Nephron (organoid): ENCODE measurements at regions not wholly inside any gene's neighbourhood (a gene's known extent, or its start where the extent isn't known, plus 50 kb on each side); places are given as distances from the start of the nearest gene placed in this dataset.

Source experiments
- H3K27ac Mint-ChIP-seq, 3 experiments: 2 replicates each; pipeline ENCODE4 v1.8.0; 2020; ENCODE audit warnings: mixed read lengths in 3 of 3, mild to moderate bottlenecking in 2 of 3, moderate library complexity in 1 of 3
- H3K27me3 Mint-ChIP-seq: 2 replicates; pipeline ENCODE4 v1.8.0; 2021; ENCODE audit warnings: low read depth, mild to moderate bottlenecking, moderate library complexity, mixed read lengths
- H3K36me3 Mint-ChIP-seq: 2 replicates; pipeline ENCODE4 v1.8.0; 2020; ENCODE audit warnings: low read depth, mixed read lengths
- H3K4me1 Mint-ChIP-seq: 2 replicates; pipeline ENCODE4 v1.8.0; 2020; ENCODE audit warnings: mixed read lengths
- H3K4me3 Mint-ChIP-seq, 3 experiments: 2 replicates each; pipeline ENCODE4 v1.8.0; 2020; ENCODE audit warnings: mild to moderate bottlenecking in 3 of 3, mixed read lengths in 3 of 3, moderate library complexity in 2 of 3
- H3K9me3 Mint-ChIP-seq: 2 replicates; pipeline ENCODE4 v1.8.0; 2020; ENCODE audit warnings: mixed read lengths
- CTCF ChIP-seq, 3 experiments: fragments of 200-600 bp; sonication (generic); IDR thresholded peaks; one replicate each; pipeline ENCODE4 v1.5.0; 2021; ENCODE audit warnings: antibody characterized with exemption in 3 of 3; ENCODE audit not compliant: unreplicated experiment in 3 of 3

GRCh38 chr7:392822-393221 lies 102.9 kb downstream of the FOXL3 start:
- Mint-ChIP-seq H3K27ac (no peak overlapping the region), H3K4me3 (no peak overlapping the region), H3K4me1 (no peaks in the 10 kb centered on the region), H3K9me3 (peaks cover 47% of the 10 kb centered on the region), H3K27me3 (peaks cover 6% of the 10 kb centered on the region), H3K36me3 (peaks cover 16% of the 10 kb centered on the region)
- TF ChIP-seq CTCF (IDR thresholded peaks at IDR 0.05; ENCODE audit: unreplicated experiment in 3 of 3), result no peak

- Mint-ChIP-seq H3K27ac (no peak overlapping the region), H3K36me3 (peaks cover 31% of the 10 kb centered on the region), H3K27me3 (peaks cover 12% of the 10 kb centered on the region), H3K9me3 (peaks cover 70% of the 10 kb centered on the region), H3K4me3 (no peak overlapping the region), H3K4me1 (no peaks in the 10 kb centered on the region)
- TF ChIP-seq CTCF (IDR thresholded peaks at IDR 0.05; ENCODE audit: unreplicated experiment in 3 of 3), result no peak
Measured at GRCh38 chr7:395643-396042, 105.7 kb downstream of the FOXL3 start.

- peaks cover under 1% of the 10 kb centered on the region for H3K4me1 Mint-ChIP-seq
- no peak overlapping the region for H3K27ac Mint-ChIP-seq
- peaks cover 27% of the 10 kb centered on the region for H3K36me3 Mint-ChIP-seq
- peaks cover 14% of the 10 kb centered on the region for H3K27me3 Mint-ChIP-seq
- peaks cover 72% of the 10 kb centered on the region for H3K9me3 Mint-ChIP-seq
- no peak overlapping the region for H3K4me3 Mint-ChIP-seq
- TF ChIP-seq CTCF (IDR thresholded peaks at IDR 0.05; ENCODE audit: unreplicated experiment in 3 of 3), result no peak
Measured at GRCh38 chr7:398888-399287, 108.9 kb downstream of the FOXL3 start.

- no peak overlapping the region for H3K4me3 Mint-ChIP-seq
- H3K27me3 Mint-ChIP-seq, result peaks cover 15% of the 10 kb centered on the region
- peaks cover 25% of the 10 kb centered on the region for H3K36me3 Mint-ChIP-seq
Measured at GRCh38 chr7:400901-401485, 111.0 kb downstream of the FOXL3 start.

GRCh38 chr7:401495-401894 lies 111.5 kb downstream of the FOXL3 start:
- Mint-ChIP-seq H3K27ac (no peak overlapping the region), H3K36me3 (peaks cover 21% of the 10 kb centered on the region), H3K4me3 (no peak overlapping the region), H3K9me3 (peaks cover 51% of the 10 kb centered on the region), H3K27me3 (peaks cover 20% of the 10 kb centered on the region), H3K4me1 (peaks cover 23% of the 10 kb centered on the region)
- no peak for TF ChIP-seq CTCF (IDR thresholded peaks at IDR 0.05; ENCODE audit: unreplicated experiment in 3 of 3)

More at GRCh38 chr7:400901-401485, 111.0 kb downstream of the FOXL3 start:
- peaks cover 56% of the 10 kb centered on the region for H3K9me3 Mint-ChIP-seq
- no peak for TF ChIP-seq CTCF (IDR thresholded peaks at IDR 0.05; ENCODE audit: unreplicated experiment in 3 of 3)
- peaks cover 18% of the 10 kb centered on the region for H3K4me1 Mint-ChIP-seq
- H3K27ac Mint-ChIP-seq, result no peak overlapping the region

- Mint-ChIP-seq H3K4me3 (no peak overlapping the region), H3K27ac (peak overlapping the region in 2 of 3 experiments; percentile 25 to 55)
Measured at GRCh38 chr7:404812-405488, 114.7 kb downstream of the PDGFA start.

More at GRCh38 chr7:404812-405488, 114.7 kb downstream of the PDGFA start:
- peaks cover 1% of the 10 kb centered on the region for H3K36me3 Mint-ChIP-seq
- TF ChIP-seq CTCF (IDR thresholded peaks at IDR 0.05; ENCODE audit: unreplicated experiment in 3 of 3), result no peak
- peaks cover 37% of the 10 kb centered on the region for H3K4me1 Mint-ChIP-seq
- H3K9me3 Mint-ChIP-seq, result peaks cover 16% of the 10 kb centered on the region
- peaks cover 30% of the 10 kb centered on the region for H3K27me3 Mint-ChIP-seq
